Esophagus muscularis mucosa (tissue), 4 donors: ENCODE measurements at regions not wholly inside any gene's neighbourhood (a gene's known extent, or its start where the extent isn't known, plus 50 kb on each side); places are given as distances from the start of the nearest gene placed in this dataset.

Experiments
- DNase-seq: peaks from one replicate; pipeline ENCODE4 v3.0.0-alpha.2; 2017; ENCODE audit errors: extremely low spot score
- H3K27ac ChIP-seq, 4 donors: fragments of 200-600 bp; sonication (generic); replicated peaks in 1 of 4; 1 replicate in 3 of 4; 2 replicates in 1 of 4; pipeline ENCODE4 v1.5.1; 2016 to 2019; ENCODE audit warnings: mild to moderate bottlenecking in 1 of 4
- H3K27me3 ChIP-seq, 4 donors: fragments of 200-600 bp; sonication (generic); one replicate each; pipeline versions ENCODE4 v1.5.1 to v1.6.0; 2016 to 2019
- H3K36me3 ChIP-seq, 4 donors: fragments of 200-600 bp; sonication (generic); one replicate each; pipeline ENCODE4 v1.5.1; 2016 to 2019
- H3K4me1 ChIP-seq, 4 donors: fragments of 200-600 bp; sonication (generic); one replicate each; pipeline ENCODE4 v1.5.1; 2016 to 2019
- H3K4me3 ChIP-seq, 4 donors: fragments of 200-600 bp; sonication (generic); 1 replicate in 2 of 4; 2 replicates in 2 of 4; pipeline ENCODE4 v1.5.1; 2016 to 2019; ENCODE audit warnings: mild to moderate bottlenecking in 4 of 4, moderate library complexity in 1 of 4
- H3K9me3 ChIP-seq, 4 donors: fragments of 200-600 bp; sonication (generic); 1 replicate in 3 of 4; 2 replicates in 1 of 4; pipeline ENCODE4 v1.5.1; 2016 to 2019
- CTCF ChIP-seq, 3 experiments: fragments of 200-600 bp in 2 of 3; fragments of 450-650 bp in 1 of 3; sonication (generic) in 2 of 3; IDR thresholded peaks; one replicate each; pipeline ENCODE4 v1.5.1; 2017 to 2019; ENCODE audit warnings: antibody characterized with exemption in 3 of 3, mild to moderate bottlenecking in 2 of 3, moderate library complexity in 1 of 3
- EP300 ChIP-seq: sonication (generic); formaldehyde crosslinking; IDR thresholded peaks from one replicate; pipeline ENCODE4 v1.6.1; 2017; ENCODE audit warnings: antibody characterized with exemption
- POLR2A ChIP-seq: fragments of 450-650 bp; IDR thresholded peaks from one replicate; pipeline ENCODE4 v1.6.1; 2017; ENCODE audit warnings: antibody characterized with exemption, moderate library complexity, mild to moderate bottlenecking, low read depth
- POLR2AphosphoS5 ChIP-seq, 2 donors: sonication (generic); formaldehyde crosslinking; IDR thresholded peaks; one replicate each; pipeline ENCODE4 v1.6.1; 2017; ENCODE audit warnings: antibody characterized with exemption in 2 of 2
- WGBS: methylation state at CpG from one replicate; pipeline ENCODE4 v1.1.5; 2018; 5-methylcytosine and 5-hydroxymethylcytosine counted together
- intact Hi-C: fragments of 100-400 bp; cut with DNase I; formaldehyde crosslinking; loops from one replicate; pipeline ENCODE4 v1.15.1; 2023

- Histone ChIP-seq H3K4me3 (no peak overlapping the region), H3K36me3 (no peaks in the 10 kb centered on the region), H3K4me1 (peaks cover 0 to 7% (median 0%) of the 10 kb centered on the region in 4 donors), H3K27ac (no peak overlapping the region), H3K27me3 (no peaks in the 10 kb centered on the region), H3K9me3 (no peaks in the 10 kb centered on the region)
- TF ChIP-seq CTCF (IDR thresholded peaks at IDR 0.05) (no peak), POLR2A (no peak), EP300 (no peak), POLR2AphosphoS5 (IDR thresholded peaks at IDR 0.05) (no peak)
- WGBS: 85% methylated on average over 4 of the region's 4 CpGs
- DNase-seq: no peak
- intact Hi-C loops: no loop called here
Measured at GRCh38 chr2:128797092-128797491, 478.4 kb upstream of the HS6ST1 start.

GRCh38 chr2:128797533-128797932, 478.9 kb upstream of the HS6ST1 start:
- H3K9me3 ChIP-seq: no peaks in the 10 kb centered on the region
- no peak overlapping the region for H3K27ac ChIP-seq
- TF ChIP-seq POLR2A (no peak), CTCF (IDR thresholded peaks at IDR 0.05) (no peak), POLR2AphosphoS5 (IDR thresholded peaks at IDR 0.05) (no peak), EP300 (no peak)
- no peaks in the 10 kb centered on the region for H3K27me3 ChIP-seq
- H3K4me1 ChIP-seq: peaks cover 0 to 7% (median 0%) of the 10 kb centered on the region in 4 donors
- 91% methylated on average over 7 of the region's 7 CpGs for WGBS
- no peaks in the 10 kb centered on the region for H3K36me3 ChIP-seq
- no peak overlapping the region for H3K4me3 ChIP-seq
- DNase-seq: no peak
- intact Hi-C loops: no loop called here

GRCh38 chr2:128797937-128798336, 479.3 kb upstream of the HS6ST1 start:
- Histone ChIP-seq H3K27me3 (no peaks in the 10 kb centered on the region), H3K4me1 (peaks cover 0 to 7% (median 0%) of the 10 kb centered on the region in 4 donors), H3K27ac (no peak overlapping the region), H3K36me3 (no peaks in the 10 kb centered on the region), H3K4me3 (no peak overlapping the region), H3K9me3 (no peaks in the 10 kb centered on the region)
- TF ChIP-seq POLR2A: no peak
- no peak for TF ChIP-seq POLR2AphosphoS5 (IDR thresholded peaks at IDR 0.05)
- TF ChIP-seq EP300: no peak
- no peak for TF ChIP-seq CTCF (IDR thresholded peaks at IDR 0.05)
- intact Hi-C loops: no loop called here
- 94% methylated on average over 6 of the region's 6 CpGs for WGBS
- DNase-seq: no peak

- Histone ChIP-seq H3K4me1 (peaks cover 0 to 7% (median 0%) of the 10 kb centered on the region in 4 donors), H3K36me3 (no peaks in the 10 kb centered on the region), H3K9me3 (no peaks in the 10 kb centered on the region), H3K27ac (no peak overlapping the region), H3K27me3 (no peaks in the 10 kb centered on the region), H3K4me3 (no peak overlapping the region)
- intact Hi-C loops: no loop called here
- WGBS: 73% methylated on average over 8 of the region's 9 CpGs
- no peak for DNase-seq
- no peak for TF ChIP-seq POLR2A
- TF ChIP-seq EP300: no peak
- TF ChIP-seq CTCF (IDR thresholded peaks at IDR 0.05): no peak
- no peak for TF ChIP-seq POLR2AphosphoS5 (IDR thresholded peaks at IDR 0.05)
Measured at GRCh38 chr2:128798502-128799283, 480.0 kb upstream of the HS6ST1 start.

GRCh38 chr2:128799284-128799552, 480.6 kb upstream of the HS6ST1 start:
- Histone ChIP-seq H3K27me3 (no peaks in the 10 kb centered on the region), H3K4me3 (no peak overlapping the region), H3K9me3 (no peaks in the 10 kb centered on the region), H3K36me3 (no peaks in the 10 kb centered on the region), H3K4me1 (peaks cover 0 to 7% (median 0%) of the 10 kb centered on the region in 4 donors), H3K27ac (no peak overlapping the region)
- intact Hi-C loops: no loop called here
- TF ChIP-seq POLR2A (no peak), POLR2AphosphoS5 (IDR thresholded peaks at IDR 0.05) (no peak), EP300 (no peak), CTCF (IDR thresholded peaks at IDR 0.05) (no peak)
- WGBS: 80% methylated on average over 1 of the region's 1 CpG
- DNase-seq: no peak
